ENCODE measurements at regions not wholly inside any gene's neighbourhood (a gene's known extent, or its start where the extent isn't known, plus 50 kb on each side); places are given as distances from the start of the nearest gene placed in this dataset.
"Not testable (repeated sequence)": the region's sequence is repeated elsewhere in the genome, so short reads cannot be mapped to it uniquely, and the experiment has no call there.

DNA sequence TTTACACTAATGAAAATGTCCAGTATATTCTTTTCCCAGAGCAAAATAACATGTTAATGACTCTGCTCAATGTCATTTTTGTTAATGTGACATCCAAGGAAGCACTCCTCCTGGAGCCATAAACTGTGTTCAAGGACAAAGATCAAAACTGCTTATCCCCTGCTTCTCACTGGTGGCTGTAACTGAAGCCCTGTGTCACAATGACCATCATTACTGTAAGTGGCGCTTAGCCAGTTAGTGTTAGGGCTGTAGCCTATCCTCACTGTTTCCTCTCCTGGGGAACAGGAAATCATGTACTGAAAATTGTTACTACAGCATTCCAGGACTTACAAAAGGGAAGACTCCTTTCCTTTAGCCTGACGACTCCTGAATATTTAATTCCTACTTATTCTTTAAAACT is 71.7 kb upstream of the COX7C start:
- no peak for DNase-seq (ENCODE audit: low read depth)

DNA sequence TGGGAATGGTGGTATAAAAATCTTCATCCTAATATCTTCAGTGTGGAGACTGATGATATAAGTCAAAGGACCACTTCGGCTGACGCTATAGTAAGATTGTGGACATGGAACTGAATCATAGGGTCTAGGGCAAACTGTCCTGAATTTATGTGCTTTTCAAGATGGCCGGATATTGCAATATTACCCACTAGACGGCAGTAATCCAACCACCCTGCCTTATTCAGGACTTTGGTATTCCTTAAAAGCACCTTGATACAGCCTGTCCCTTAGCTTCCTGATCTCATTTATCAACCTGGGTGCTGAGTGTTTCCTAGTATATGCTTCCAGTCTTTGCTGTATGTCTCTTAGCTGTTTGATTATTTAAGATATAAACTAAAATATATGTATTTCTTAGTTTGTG is 71.2 kb upstream of the COX7C start:
- DNase-seq (ENCODE audit: low read depth): no peak

DNA sequence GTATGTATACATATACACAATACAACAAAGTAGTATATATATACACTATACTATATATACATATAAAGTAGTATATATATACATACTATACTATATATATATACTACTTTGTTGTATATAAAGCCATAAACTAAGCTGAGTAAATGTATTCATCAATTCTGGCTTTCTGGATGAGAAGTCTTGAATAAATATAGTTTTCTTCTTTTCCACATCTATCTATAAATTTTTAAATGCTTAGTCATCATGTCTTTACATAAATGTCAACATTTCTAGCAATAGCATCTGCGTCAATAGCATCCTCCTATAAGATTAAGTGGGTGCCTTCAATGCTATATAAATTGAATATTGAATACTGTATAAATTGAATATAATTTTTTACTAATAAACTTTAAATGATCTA is 63.1 kb upstream of the COX7C start:
- DNase-seq (ENCODE audit: low read depth): no peak

DNA sequence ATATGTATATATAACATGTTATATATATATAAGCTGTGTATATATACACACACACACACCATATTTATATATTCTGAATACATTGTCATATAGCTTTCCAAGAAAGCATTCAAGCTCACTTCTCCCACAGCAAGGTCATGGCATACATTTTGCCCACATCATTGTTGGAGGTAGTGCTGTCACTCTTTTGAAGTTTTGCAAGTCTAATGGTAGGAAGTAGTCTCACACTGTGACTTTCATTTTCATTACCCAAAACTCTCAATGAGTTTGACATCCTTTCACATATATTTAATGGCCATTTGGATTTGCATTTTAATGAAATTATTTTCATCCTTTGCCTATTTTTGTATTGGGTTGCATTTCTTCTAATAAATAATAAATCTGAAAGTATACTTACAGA is 59.8 kb upstream of the COX7C start:
- no peak for DNase-seq (ENCODE audit: low read depth)

DNA sequence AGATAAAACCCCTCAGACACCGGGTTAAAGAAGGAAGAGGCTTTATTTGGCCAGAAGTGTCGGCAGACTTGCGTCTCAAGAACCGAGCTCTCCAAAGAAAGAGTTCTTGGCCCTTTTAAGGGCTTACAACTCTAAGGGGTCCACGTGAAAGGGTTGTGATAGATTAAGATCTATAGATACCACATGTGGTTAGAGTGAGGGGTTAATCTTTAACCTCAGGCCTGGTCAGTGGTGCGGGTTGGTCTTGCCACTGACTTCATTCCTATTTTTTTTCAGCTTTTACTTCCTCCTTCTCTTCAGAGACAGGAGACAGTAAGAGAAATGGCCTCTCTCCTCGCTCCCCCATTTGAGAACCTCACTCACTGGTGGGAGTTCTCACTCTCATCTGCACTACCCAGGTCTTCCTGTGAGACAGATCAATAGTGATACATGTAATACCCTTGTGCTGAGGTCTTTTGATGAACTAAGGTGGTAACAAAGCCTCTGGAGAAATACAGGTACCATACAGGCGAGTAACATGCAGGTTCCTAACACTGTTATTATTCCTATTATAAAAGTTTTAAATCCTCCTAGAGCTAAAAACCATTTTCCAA is 52.4 kb upstream of the COX7C start:
- no peak for DNase-seq (ENCODE audit: low read depth)

DNA sequence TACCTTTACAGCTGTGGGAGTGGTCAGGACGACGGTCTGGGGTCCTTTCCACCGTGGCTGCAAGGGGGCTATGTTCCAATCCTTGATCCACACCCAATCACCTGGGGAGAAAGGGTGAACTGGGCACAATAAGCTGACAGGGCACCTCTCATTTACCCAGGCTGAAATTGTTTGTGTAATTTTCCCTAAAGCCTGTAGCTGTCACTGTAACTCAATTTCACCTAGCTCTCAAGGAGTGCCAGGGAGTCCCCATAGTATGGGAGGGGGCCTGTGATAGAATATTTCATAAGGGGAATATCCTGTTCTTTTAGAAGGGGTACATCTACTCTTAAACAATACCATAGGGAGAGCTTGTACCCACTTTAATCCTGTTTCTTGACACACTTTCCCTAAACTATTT is 51.7 kb upstream of the COX7C start:
- DNase-seq (ENCODE audit: low read depth): not testable (repeated sequence)

All from fibroblast of the conjunctiva (primary cell).